WTC11 (cell line): ENCODE measurements at regions not wholly inside any gene's neighbourhood (a gene's known extent, or its start where the extent isn't known, plus 50 kb on each side); places are given as distances from the start of the nearest gene placed in this dataset.

Experiments used
- ATF3 ChIP-seq: sonication (generic); formaldehyde crosslinking; conservative IDR thresholded peaks from 2 replicates; pipeline ENCODE4 v1.8.1; 2022; ENCODE audit warnings: mild to moderate bottlenecking, missing genetic modification reagents
- CTCF ChIP-seq: fragments of 200-600 bp; IDR thresholded peaks from 2 replicates; pipeline ENCODE4 v1.8.0; 2022; ENCODE audit warnings: antibody characterized with exemption
- IRF1 ChIP-seq: sonication (generic); formaldehyde crosslinking; IDR thresholded peaks from 2 replicates; pipeline ENCODE4 v1.8.0; 2023; ENCODE audit warnings: missing genetic modification reagents
- NR2C2 ChIP-seq: sonication (generic); formaldehyde crosslinking; IDR thresholded peaks from 2 replicates; pipeline ENCODE4 v1.8.0; 2022; ENCODE audit warnings: mild to moderate bottlenecking, missing genetic modification reagents
- OVOL2 ChIP-seq: fragments of 250-450 bp; sonication (Bioruptor Pico); IDR thresholded peaks from 2 replicates; pipeline ENCODE4 v1.9.0; 2021; ENCODE audit warnings: mild to moderate bottlenecking, borderline replicate concordance
- PREB ChIP-seq: sonication (generic); formaldehyde crosslinking; IDR thresholded peaks from 2 replicates; pipeline ENCODE4 v1.8.1; 2022; ENCODE audit warnings: mild to moderate bottlenecking, missing genetic modification reagents, moderate library complexity, borderline replicate concordance

GRCh38 chr11:69922015-69922595 is 102.9 kb upstream of the FGF3 start:
- TF ChIP-seq CTCF: no peak
- no peak for TF ChIP-seq PREB (CRISPR knock-in tag)
- no peak for TF ChIP-seq IRF1 (CRISPR knock-in tag)
- no peak for TF ChIP-seq ATF3
- no peak for TF ChIP-seq OVOL2
- TF ChIP-seq NR2C2 (CRISPR knock-in tag): no peak
